Inferior parietal cortex (tissue), 1 donor: ENCODE measurements at regions not wholly inside any gene's neighbourhood (a gene's known extent, or its start where the extent isn't known, plus 50 kb on each side); places are given as distances from the start of the nearest gene placed in this dataset.

Experiments used
- DNase-seq: peaks from one replicate; pipeline ENCODE4 v3.0.0-alpha.2; 2016; ENCODE audit errors: extremely low spot score

- no peak for DNase-seq
These were observed 313.8 kb downstream of the HDGFL1 start for GRCh38 chr6:22883061-22883717.

- DNase-seq: no peak
These were observed 315.1 kb downstream of the HDGFL1 start for GRCh38 chr6:22884456-22884855.

- no peak for DNase-seq
These were observed 317.6 kb downstream of the HDGFL1 start for GRCh38 chr6:22886650-22887581.

GRCh38 chr6:22888163-22888752 is 318.9 kb downstream of the HDGFL1 start:
- no peak for DNase-seq

GRCh38 chr6:22891934-22892333 is 322.6 kb downstream of the HDGFL1 start:
- no peak for DNase-seq

- DNase-seq: no peak
These were observed 323.1 kb downstream of the HDGFL1 start for GRCh38 chr6:22892452-22892851.

- no peak for DNase-seq
These were observed 327.3 kb downstream of the HDGFL1 start for GRCh38 chr6:22896696-22897095.

- no peak for DNase-seq
These were observed 330.1 kb downstream of the HDGFL1 start for GRCh38 chr6:22899426-22899825.

GRCh38 chr6:22903826-22904225 is 334.5 kb downstream of the HDGFL1 start:
- no peak for DNase-seq

- DNase-seq: no peak
These were observed 335.1 kb downstream of the HDGFL1 start for GRCh38 chr6:22904431-22904830.

- no peak for DNase-seq
These were observed 336.8 kb downstream of the HDGFL1 start for GRCh38 chr6:22906091-22906549.

- no peak for DNase-seq
These were observed 337.7 kb downstream of the HDGFL1 start for GRCh38 chr6:22907085-22907484.

- DNase-seq: no peak
These were observed 341.0 kb downstream of the HDGFL1 start for GRCh38 chr6:22910370-22910769.

GRCh38 chr6:22913612-22914011 is 344.2 kb downstream of the HDGFL1 start:
- DNase-seq: no peak

GRCh38 chr6:22917344-22917743 is 348.0 kb downstream of the HDGFL1 start:
- DNase-seq: no peak

- DNase-seq: no peak
These were observed 352.5 kb downstream of the HDGFL1 start for GRCh38 chr6:22921828-22922227.

- no peak for DNase-seq
These were observed 356.0 kb downstream of the HDGFL1 start for GRCh38 chr6:22925304-22925835.

- no peak for DNase-seq
These were observed 356.8 kb downstream of the HDGFL1 start for GRCh38 chr6:22925920-22926789.

- DNase-seq: no peak
These were observed 357.5 kb downstream of the HDGFL1 start for GRCh38 chr6:22926790-22927354.

- no peak for DNase-seq
These were observed 359.4 kb downstream of the HDGFL1 start for GRCh38 chr6:22928775-22929174.
